ENCODE measurements at regions not wholly inside any gene's neighbourhood (a gene's known extent, or its start where the extent isn't known, plus 50 kb on each side); places are given as distances from the start of the nearest gene placed in this dataset.

- ChIA-PET CTCF (interaction anchor here (0.5 kb wide), 1 partner anchor 279 kb away, joined by 4 read pairs; no protein-coding TSS in a partner anchor), POLR2A (no interaction called here)
- no peak for DNase-seq (ENCODE audit: extremely low spot score)
- TF ChIP-seq CTBP1 (IDR thresholded peaks at IDR 0.05; ENCODE audit: borderline replicate concordance) (no peak), SUZ12 (IDR thresholded peaks at IDR 0.05) (no peak), SP1 (IDR thresholded peaks at IDR 0.05) (no peak), ARNT (IDR thresholded peaks at IDR 0.05) (no peak)
Observed at GRCh38 chr4:144304025-144304424, 163.5 kb upstream of the GYPA start.

- TF ChIP-seq ZNF384 (IDR thresholded peaks at IDR 0.05) (no peak), FOXM1 (IDR thresholded peaks at IDR 0.05; ENCODE audit: borderline replicate concordance) (no peak), BHLHE40 (IDR thresholded peaks at IDR 0.05; ENCODE audit: borderline replicate concordance) (no peak), FOXA1 (IDR thresholded peaks at IDR 0.05) (no peak), FOXK2 (IDR thresholded peaks at IDR 0.05) (no peak), ELF4 (IDR thresholded peaks at IDR 0.05) (no peak), SUZ12 (IDR thresholded peaks at IDR 0.05) (no peak), ARNT (IDR thresholded peaks at IDR 0.05) (no peak), CTBP1 (IDR thresholded peaks at IDR 0.05; ENCODE audit: borderline replicate concordance) (no peak), TARDBP (IDR thresholded peaks at IDR 0.05) (no peak), L3MBTL2 (conservative IDR thresholded peaks at IDR 0.05) (no peak), SP1 (IDR thresholded peaks at IDR 0.05) (no peak), HDGF (IDR thresholded peaks at IDR 0.05; ENCODE audit: borderline replicate concordance) (no peak), NFRKB (IDR thresholded peaks at IDR 0.05) (no peak), LEF1 (IDR thresholded peaks at IDR 0.05; ENCODE audit: borderline replicate concordance) (no peak)
- TF ChIP-seq, protein P1, sequence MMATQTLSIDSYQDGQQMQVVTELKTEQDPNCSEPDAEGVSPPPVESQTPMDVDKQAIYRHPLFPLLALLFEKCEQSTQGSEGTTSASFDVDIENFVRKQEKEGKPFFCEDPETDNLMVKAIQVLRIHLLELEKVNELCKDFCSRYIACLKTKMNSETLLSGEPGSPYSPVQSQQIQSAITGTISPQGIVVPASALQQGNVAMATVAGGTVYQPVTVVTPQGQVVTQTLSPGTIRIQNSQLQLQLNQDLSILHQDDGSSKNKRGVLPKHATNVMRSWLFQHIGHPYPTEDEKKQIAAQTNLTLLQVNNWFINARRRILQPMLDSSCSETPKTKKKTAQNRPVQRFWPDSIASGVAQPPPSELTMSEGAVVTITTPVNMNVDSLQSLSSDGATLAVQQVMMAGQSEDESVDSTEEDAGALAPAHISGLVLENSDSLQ (IDR thresholded peaks at IDR 0.05), result no peak
Observed at GRCh38 chr4:144310535-144310934, 170.0 kb upstream of the GYPA start.

GRCh38 chr4:144313370-144313769 lies 172.9 kb upstream of the GYPA start:
- ChIA-PET CTCF (no interaction called here), POLR2A (no interaction called here)
- DNase-seq (ENCODE audit: extremely low spot score), result no peak
- TF ChIP-seq CTBP1 (IDR thresholded peaks at IDR 0.05; ENCODE audit: borderline replicate concordance) (no peak), SUZ12 (IDR thresholded peaks at IDR 0.05) (no peak), BHLHE40 (IDR thresholded peaks at IDR 0.05; ENCODE audit: borderline replicate concordance) (no peak)

More at GRCh38 chr4:144310535-144310934, 170.0 kb upstream of the GYPA start:
- POLR2A ChIA-PET, result no interaction called here
- CTCF ChIA-PET, result no interaction called here
- no peak for DNase-seq (ENCODE audit: extremely low spot score)

- no peak for TF ChIP-seq FOXK2 (IDR thresholded peaks at IDR 0.05)
- TF ChIP-seq HDGF (IDR thresholded peaks at IDR 0.05; ENCODE audit: borderline replicate concordance), result no peak
- TF ChIP-seq SUZ12 (IDR thresholded peaks at IDR 0.05), result no peak
- no peak for TF ChIP-seq TARDBP (IDR thresholded peaks at IDR 0.05)
- no peak for TF ChIP-seq FOXA1 (IDR thresholded peaks at IDR 0.05)
- TF ChIP-seq BHLHE40 (IDR thresholded peaks at IDR 0.05; ENCODE audit: borderline replicate concordance), result no peak
- TF ChIP-seq, protein P1 (IDR thresholded peaks at IDR 0.05), result no peak
- TF ChIP-seq ELF4 (IDR thresholded peaks at IDR 0.05), result no peak
- TF ChIP-seq FOXM1 (IDR thresholded peaks at IDR 0.05; ENCODE audit: borderline replicate concordance), result no peak
- no peak for TF ChIP-seq SP1 (IDR thresholded peaks at IDR 0.05)
- TF ChIP-seq ARNT (IDR thresholded peaks at IDR 0.05), result no peak
- TF ChIP-seq ZNF384 (IDR thresholded peaks at IDR 0.05), result no peak
- ChIA-PET CTCF (no interaction called here), POLR2A (no interaction called here)
- DNase-seq (ENCODE audit: extremely low spot score), result no peak
Observed at GRCh38 chr4:144316869-144317268, 176.4 kb upstream of the GYPA start.

DNA sequence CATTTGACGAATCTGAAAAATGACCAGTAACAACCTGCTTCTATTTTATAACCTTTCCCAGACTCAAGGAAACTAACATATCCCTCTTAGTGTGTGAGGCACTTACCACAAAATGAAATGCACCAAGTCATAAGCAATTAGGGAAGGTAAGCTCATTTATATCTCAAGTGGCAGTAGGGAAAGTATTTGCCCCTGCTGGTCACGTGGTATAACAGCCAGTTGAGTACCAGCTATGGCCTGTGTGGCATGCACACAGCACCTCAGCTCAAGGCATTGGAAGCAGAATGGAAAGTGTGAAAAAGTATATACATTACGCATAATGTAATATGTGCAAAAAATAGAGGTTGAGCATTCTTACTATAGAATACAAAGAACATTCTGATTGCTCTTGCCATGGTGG lies 178.3 kb upstream of the GYPA start:
- ChIA-PET POLR2A (no interaction called here), CTCF (no interaction called here)
- DNase-seq (ENCODE audit: extremely low spot score), result no peak
- TF ChIP-seq, protein P1 (IDR thresholded peaks at IDR 0.05), result no peak
- TF ChIP-seq FOXM1 (IDR thresholded peaks at IDR 0.05; ENCODE audit: borderline replicate concordance) (no peak), ELF4 (IDR thresholded peaks at IDR 0.05) (no peak), L3MBTL2 (conservative IDR thresholded peaks at IDR 0.05) (no peak), ARNT (IDR thresholded peaks at IDR 0.05) (no peak), HDGF (IDR thresholded peaks at IDR 0.05; ENCODE audit: borderline replicate concordance) (no peak), CTBP1 (IDR thresholded peaks at IDR 0.05; ENCODE audit: borderline replicate concordance) (no peak), NFRKB (IDR thresholded peaks at IDR 0.05) (no peak), LEF1 (IDR thresholded peaks at IDR 0.05; ENCODE audit: borderline replicate concordance) (no peak), ZNF384 (IDR thresholded peaks at IDR 0.05) (no peak), FOXK2 (IDR thresholded peaks at IDR 0.05) (no peak), SP1 (IDR thresholded peaks at IDR 0.05) (no peak), TARDBP (IDR thresholded peaks at IDR 0.05) (no peak), FOXA1 (IDR thresholded peaks at IDR 0.05) (no peak), SUZ12 (IDR thresholded peaks at IDR 0.05) (no peak), BHLHE40 (IDR thresholded peaks at IDR 0.05; ENCODE audit: borderline replicate concordance) (no peak)

DNA sequence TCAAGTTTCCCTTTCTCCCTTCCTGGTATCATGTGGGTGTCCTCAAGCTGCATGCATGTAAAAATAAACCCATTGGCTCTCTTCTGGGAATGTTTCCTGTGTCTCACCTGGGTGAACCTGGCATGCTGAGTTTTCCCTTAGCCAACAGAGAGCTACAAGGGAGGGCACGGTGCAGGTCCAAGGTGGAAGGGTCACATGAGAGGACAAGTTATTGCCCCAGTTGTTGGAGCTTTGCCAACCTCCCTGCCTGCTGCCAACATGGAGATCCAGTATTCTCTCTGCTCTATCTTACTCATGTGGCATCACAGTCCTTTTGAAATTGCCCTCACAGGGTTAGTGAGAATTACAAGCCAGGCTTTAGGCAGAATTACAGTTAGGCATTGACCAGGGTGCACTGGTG lies 196.1 kb upstream of the GYPA start:
- TF ChIP-seq ARNT (IDR thresholded peaks at IDR 0.05) (no peak), LEF1 (IDR thresholded peaks at IDR 0.05; ENCODE audit: borderline replicate concordance) (no peak), SP1 (IDR thresholded peaks at IDR 0.05) (no peak), ELF4 (IDR thresholded peaks at IDR 0.05) (no peak), FOXM1 (IDR thresholded peaks at IDR 0.05; ENCODE audit: borderline replicate concordance) (no peak), L3MBTL2 (conservative IDR thresholded peaks at IDR 0.05) (no peak), ZNF384 (IDR thresholded peaks at IDR 0.05) (no peak), TARDBP (IDR thresholded peaks at IDR 0.05) (no peak), HDGF (IDR thresholded peaks at IDR 0.05; ENCODE audit: borderline replicate concordance) (no peak), BHLHE40 (IDR thresholded peaks at IDR 0.05; ENCODE audit: borderline replicate concordance) (no peak), FOXK2 (IDR thresholded peaks at IDR 0.05) (no peak)
- TF ChIP-seq, protein P1 (IDR thresholded peaks at IDR 0.05), result no peak
- no peak for DNase-seq (ENCODE audit: extremely low spot score)
- ChIA-PET POLR2A (no interaction called here), CTCF (no interaction called here)

All from HEK293T (cell line).